NT2/D1 (cell line): ENCODE measurements at regions not wholly inside any gene's neighbourhood (a gene's known extent, or its start where the extent isn't known, plus 50 kb on each side); places are given as distances from the start of the nearest gene placed in this dataset.

Source experiments
- SUZ12 ChIP-seq: IDR thresholded peaks from 2 replicates; pipeline ENCODE4 v1.6.1; 2011; ENCODE audit not compliant: insufficient read length, insufficient read depth; ENCODE audit errors: extremely low read depth
- YY1 ChIP-seq: IDR thresholded peaks from 2 replicates; pipeline ENCODE4 v1.6.1; 2011; ENCODE audit not compliant: insufficient read length, insufficient read depth
- ZNF274 ChIP-seq: IDR thresholded peaks from 2 replicates; pipeline ENCODE4 v1.6.1; 2011; ENCODE audit warnings: mild to moderate bottlenecking, low read depth, low read length

DNA sequence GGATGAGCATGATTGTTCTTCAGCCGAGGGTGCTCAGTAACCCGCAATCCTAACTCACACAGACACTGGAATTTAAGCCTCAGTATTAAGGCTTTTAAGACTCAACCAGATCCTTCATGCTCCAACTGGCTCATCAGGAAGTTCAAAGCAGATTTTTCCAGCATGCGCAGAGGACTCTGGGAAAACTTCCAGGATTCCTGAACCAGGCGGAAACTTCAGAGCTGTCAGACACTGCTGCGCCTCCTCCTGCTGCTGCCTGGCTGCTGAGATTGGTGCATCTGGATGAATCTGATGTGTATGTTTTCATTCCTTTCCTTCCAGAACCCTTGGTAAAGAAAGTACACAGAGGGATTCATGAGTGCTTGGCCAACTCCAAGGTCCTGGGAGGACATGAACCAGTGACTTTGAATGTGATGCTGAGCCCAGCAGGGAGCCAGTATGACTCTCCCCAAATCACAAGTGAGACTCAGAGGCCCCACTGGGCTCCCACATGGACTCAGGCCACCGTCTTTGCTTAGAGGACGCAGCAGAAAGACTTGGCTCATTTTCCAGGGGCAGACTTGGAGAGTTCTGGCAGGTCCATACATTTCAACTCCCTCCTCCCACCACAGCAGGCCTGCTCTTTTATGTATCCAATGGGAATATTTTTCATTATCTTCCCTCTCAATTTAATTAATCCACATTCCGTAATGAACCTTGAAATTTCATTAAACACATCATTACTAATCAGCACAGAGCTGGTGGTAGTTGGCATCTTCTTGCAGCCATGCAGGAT is 143.5 kb upstream of the HDAC4 start:
- TF ChIP-seq ZNF274, result no peak
- no peak for TF ChIP-seq SUZ12
- TF ChIP-seq YY1, result no peak
